B cell (primary cell): ENCODE measurements at regions not wholly inside any gene's neighbourhood (a gene's known extent, or its start where the extent isn't known, plus 50 kb on each side); places are given as distances from the start of the nearest gene placed in this dataset.

ENCODE experiments used
- ATAC-seq: fragments of 200-7000 bp; cut with Tn5 transposase; one replicate; pipeline ENCODE4 v1.10.0; 2021; ENCODE audit warnings: low read depth, mild to moderate bottlenecking, moderate number of reproducible peaks, moderate library complexity
- CTCF ChIA-PET: fragments of 350-600 bp; sonication (Branson Sonifier 250); formaldehyde crosslinking; loops from one replicate; lab custom pipeline; 2021; ENCODE audit warnings: antibody characterized with exemption, inconsistent platforms; lab: Charles Lee
- POLR2A ChIA-PET: fragments of 350-600 bp; sonication (Branson Sonifier 250); formaldehyde crosslinking; loops from one replicate; lab custom pipeline; 2021; ENCODE audit warnings: antibody characterized with exemption; lab: Charles Lee
- DNase-seq: peaks from one replicate; pipeline ENCODE4 v3.0.0; 2013
- H2AFZ ChIP-seq: 2 replicates; pipeline ENCODE4 v1.6.1; 2012; ENCODE audit warnings: mild to moderate bottlenecking, low read depth, low read length; ENCODE audit not compliant: insufficient read depth, poor library complexity, severe bottlenecking
- H3K27ac ChIP-seq, 2 donors: 1 replicate in 1 of 2; 2 replicates in 1 of 2; pipeline ENCODE4 v1.5.1; 2012 to 2013; ENCODE audit warnings: low read length in 2 of 2, mild to moderate bottlenecking in 2 of 2, moderate library complexity in 1 of 2
- H3K27me3 ChIP-seq, 4 experiments: fragments of 200-600 bp in 1 of 4; sonication (generic) in 1 of 4; replicated peaks in 1 of 4; 1 replicate in 2 of 4; 2 replicates in 2 of 4; pipeline versions ENCODE4 v1.6.1 to v1.7.0; 2013 to 2016; ENCODE audit warnings: low read length in 3 of 4, mild to moderate bottlenecking in 2 of 4, mixed read lengths in 1 of 4, moderate library complexity in 1 of 4; ENCODE audit not compliant: insufficient read depth in 4 of 4, control insufficient read depth in 3 of 4; ENCODE audit errors: control extremely low read depth in 1 of 4
- H3K36me3 ChIP-seq, 2 experiments: replicated peaks in 1 of 2; 1 replicate in 1 of 2; 2 replicates in 1 of 2; pipeline versions ENCODE4 v1.6.1 to v1.7.1; 2013; ENCODE audit warnings: low read length in 1 of 2; ENCODE audit not compliant: insufficient read depth in 2 of 2, control insufficient read depth in 1 of 2; ENCODE audit errors: control extremely low read depth in 1 of 2, extremely low read depth in 1 of 2
- H3K4me1 ChIP-seq, 2 donors: fragments of 200-600 bp in 1 of 2; sonication (generic) in 1 of 2; 1 replicate in 1 of 2; 2 replicates in 1 of 2; pipeline versions ENCODE4 v1.5.1 to v1.6.1; 2013 to 2017; ENCODE audit warnings: low read length in 2 of 2; ENCODE audit not compliant: control insufficient read depth in 2 of 2, insufficient read depth in 2 of 2
- H3K4me2 ChIP-seq: replicated peaks from 2 replicates; pipeline ENCODE3; 2012; ENCODE audit warnings: mild to moderate bottlenecking, low read depth, low read length; ENCODE audit not compliant: poor library complexity, severe bottlenecking
- H3K4me3 ChIP-seq, 5 experiments: fragments of 200-600 bp in 1 of 5; sonication (generic) in 1 of 5; 1 replicate in 3 of 5; 2 replicates in 2 of 5; pipeline versions ENCODE4 v1.5.1 to v1.7.0; 2011 to 2016; ENCODE audit warnings: low read length in 4 of 5, mild to moderate bottlenecking in 4 of 5, low read depth in 2 of 5, control low read depth in 1 of 5, moderate library complexity in 1 of 5; ENCODE audit not compliant: insufficient read depth in 1 of 5; ENCODE audit errors: control extremely low read depth in 1 of 5, extremely low read depth in 1 of 5
- H3K79me2 ChIP-seq: fragments of 200-600 bp; sonication (generic); one replicate; pipeline ENCODE4 v1.6.0; 2016; ENCODE audit warnings: low read length; ENCODE audit not compliant: control insufficient read depth, insufficient read depth
- H3K9ac ChIP-seq: fragments of 200-600 bp; sonication (generic); 2 replicates; pipeline ENCODE4 v1.6.1; 2017; ENCODE audit warnings: mild to moderate bottlenecking, low read length, moderate library complexity
- H3K9me3 ChIP-seq, 3 donors: one replicate each; pipeline versions ENCODE4 v1.6.1 to v1.7.1; 2013; ENCODE audit warnings: low read length in 2 of 3; ENCODE audit not compliant: control insufficient read depth in 2 of 3, insufficient read depth in 1 of 3; ENCODE audit errors: control extremely low read depth in 1 of 3
- H4K20me1 ChIP-seq: 2 replicates; pipeline ENCODE4 v1.6.0; 2012; ENCODE audit warnings: mild to moderate bottlenecking, low read length; ENCODE audit not compliant: insufficient read depth, control insufficient read depth, poor library complexity, severe bottlenecking
- H3K27ac Mint-ChIP-seq: one replicate; pipeline ENCODE4 v1.8.0; 2021; ENCODE audit warnings: mixed read lengths
- H3K27me3 Mint-ChIP-seq: one replicate; pipeline ENCODE4 v1.8.0; 2021; ENCODE audit warnings: mixed read lengths
- H3K4me1 Mint-ChIP-seq: one replicate; pipeline ENCODE4 v1.8.0; 2021; ENCODE audit warnings: mixed read lengths
- H3K4me3 Mint-ChIP-seq: one replicate; pipeline ENCODE4 v1.8.0; 2021; ENCODE audit warnings: mixed read lengths
- H3K9me3 Mint-ChIP-seq: one replicate; pipeline ENCODE4 v1.8.0; 2022; ENCODE audit warnings: mixed read lengths; ENCODE audit not compliant: insufficient read depth
- CTCF ChIP-seq: fragments of 200-600 bp; IDR thresholded peaks from one replicate; pipeline ENCODE4 v1.8.0; 2022; ENCODE audit warnings: antibody characterized with exemption, mild to moderate bottlenecking
- EZH2 ChIP-seq: IDR thresholded peaks from 2 replicates; pipeline ENCODE4 v1.6.1; 2012; ENCODE audit warnings: borderline replicate concordance, low read depth, mild to moderate bottlenecking, moderate library complexity, low read length; ENCODE audit not compliant: insufficient read depth, poor library complexity, severe bottlenecking
- WGBS: methylation state at CpG from one replicate; pipeline ENCODE4 v1.1.5; 2013; ENCODE audit warnings: missing lambda C conversion rate; ENCODE audit not compliant: insufficient coverage; 5-methylcytosine and 5-hydroxymethylcytosine counted together
- intact Hi-C: fragments of 100-400 bp; cut with micrococcal nuclease; formaldehyde crosslinking; loops from one replicate; pipeline ENCODE4 v1.10.0; 2022

GRCh38 chr12:67386869-67387565 is 117.9 kb downstream of the CAND1 start:
- no peak overlapping the region for H3K27ac ChIP-seq
- Mint-ChIP-seq H3K4me1 (no peaks in the 10 kb centered on the region), H3K9me3 (no peaks in the 10 kb centered on the region), H3K27me3 (no peaks in the 10 kb centered on the region), H3K27ac (no peak overlapping the region), H3K4me3 (no peak overlapping the region)
- TF ChIP-seq CTCF = no peak
- no peak for TF ChIP-seq EZH2
- ChIA-PET POLR2A (no interaction called here), CTCF (no interaction called here)
- H2AFZ ChIP-seq = no peak overlapping the region
- ATAC-seq (no peak), DNase-seq (no peak)
- no peak overlapping the region for H3K9ac ChIP-seq
- intact Hi-C loops = no loop called here
- no peaks in the 10 kb centered on the region for H4K20me1 ChIP-seq
- no peaks in the 10 kb centered on the region for H3K36me3 ChIP-seq
- H3K4me2 ChIP-seq = no peak overlapping the region
- H3K27me3 ChIP-seq = no peaks in the 10 kb centered on the region
- no peaks in the 10 kb centered on the region for H3K4me1 ChIP-seq
- H3K9me3 ChIP-seq = no peaks in the 10 kb centered on the region
- H3K4me3 ChIP-seq = no peak overlapping the region
- WGBS = no CpG with 5 or more reads among the region's 4 CpGs
- no peaks in the 10 kb centered on the region for H3K79me2 ChIP-seq

GRCh38 chr12:67388331-67389138 is 119.4 kb downstream of the CAND1 start:
- Histone ChIP-seq H3K79me2 (no peaks in the 10 kb centered on the region), H3K9ac (no peak overlapping the region), H3K4me3 (no peak overlapping the region), H3K4me1 (no peaks in the 10 kb centered on the region), H3K4me2 (no peak overlapping the region), H4K20me1 (no peaks in the 10 kb centered on the region), H3K36me3 (no peaks in the 10 kb centered on the region), H3K27me3 (no peaks in the 10 kb centered on the region), H3K27ac (no peak overlapping the region), H3K9me3 (no peaks in the 10 kb centered on the region), H2AFZ (no peak overlapping the region)
- Mint-ChIP-seq H3K4me3 (no peak overlapping the region), H3K9me3 (no peaks in the 10 kb centered on the region), H3K27ac (no peak overlapping the region), H3K27me3 (no peaks in the 10 kb centered on the region), H3K4me1 (no peaks in the 10 kb centered on the region)
- DNase-seq = no peak
- POLR2A ChIA-PET = no interaction called here
- intact Hi-C loops = no loop called here
- CTCF ChIA-PET = no interaction called here
- WGBS = 89% methylated on average over 1 of the region's 3 CpGs
- TF ChIP-seq CTCF = no peak
- TF ChIP-seq EZH2 = no peak
- ATAC-seq = no peak
